ENCODE measurements at regions not wholly inside any gene's neighbourhood (a gene's known extent, or its start where the extent isn't known, plus 50 kb on each side); places are given as distances from the start of the nearest gene placed in this dataset.

GRCh38 chr5:28914297-28914696, 1875.9 kb upstream of the CDH9 start (continued):
- TF ChIP-seq STAT1 (IDR thresholded peaks at IDR 0.05; ENCODE audit: unreplicated experiment) = no peak
- TF ChIP-seq JUNB (IDR thresholded peaks at IDR 0.05; ENCODE audit: unreplicated experiment) = no peak
- TF ChIP-seq CREB1 (CRISPR knock-in tag; IDR thresholded peaks at IDR 0.05; ENCODE audit: low read depth) = no peak
- no peak for TF ChIP-seq ETS1 (IDR thresholded peaks at IDR 0.05)
- TF ChIP-seq NANOG (IDR thresholded peaks at IDR 0.05; ENCODE audit: borderline replicate concordance) = no peak
- TF ChIP-seq EZH2phosphoT487 (IDR thresholded peaks at IDR 0.05; ENCODE audit: unreplicated experiment) = no peak

DNA sequence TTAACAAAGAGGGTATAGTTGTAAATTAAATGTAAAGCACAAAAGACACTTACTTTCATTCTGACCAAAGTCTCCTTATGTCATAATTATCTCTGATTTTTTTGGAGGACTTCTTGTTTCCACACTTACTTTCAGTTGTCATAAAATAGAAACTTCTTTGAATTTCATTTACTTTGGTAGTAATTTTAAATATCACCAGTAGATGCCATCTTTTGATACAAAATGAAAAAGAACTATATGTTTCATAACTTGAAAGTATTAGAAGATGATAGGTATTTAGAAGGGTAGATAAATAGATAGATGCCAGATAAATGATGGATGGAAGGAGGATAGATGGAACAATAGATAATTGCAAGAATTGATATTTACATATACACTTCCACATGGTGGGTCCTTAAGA, 1865.3 kb upstream of the CDH9 start:
- Histone ChIP-seq H3K4me1 (ENCODE audit: insufficient read depth) (no peaks in the 10 kb centered on the region), H3F3A (replicated peaks; ENCODE audit: low read depth) (no peaks in the 10 kb centered on the region), H2AFZ (no peak overlapping the region), H3K9me2 (ENCODE audit: insufficient read depth) (no peaks in the 10 kb centered on the region), H3K27me3 (ENCODE audit: insufficient read depth) (no peaks in the 10 kb centered on the region), H3K27ac (ENCODE audit: low read depth) (no peak overlapping the region), H3K4me3 (no peak overlapping the region), H3K79me2 (replicated peaks; ENCODE audit: insufficient read depth) (no peaks in the 10 kb centered on the region), H3K4me2 (no peak overlapping the region), H4K20me1 (replicated peaks; ENCODE audit: insufficient read depth) (no peaks in the 10 kb centered on the region), H3K36me3 (ENCODE audit: insufficient read depth) (no peaks in the 10 kb centered on the region)
- DNase-seq (ENCODE audit: low spot score) (no peak), ATAC-seq (no peak)
- Mint-ChIP-seq H3K9me3 (no peaks in the 10 kb centered on the region), H3K4me1 (no peaks in the 10 kb centered on the region), H3K4me3 (no peak overlapping the region), H3K27me3 (ENCODE audit: insufficient read depth, low read depth, poor library complexity) (no peaks in the 10 kb centered on the region), H3K36me3 (ENCODE audit: low read depth) (no peaks in the 10 kb centered on the region), H3K27ac (no peak overlapping the region)
- no peak for TF ChIP-seq ETS1 (IDR thresholded peaks at IDR 0.05)
- no peak for TF ChIP-seq REST (IDR thresholded peaks at IDR 0.05; ENCODE audit: unreplicated experiment)
- TF ChIP-seq STAT1 (IDR thresholded peaks at IDR 0.05; ENCODE audit: unreplicated experiment) = no peak
- TF ChIP-seq ZNF462 (CRISPR knock-in tag; IDR thresholded peaks at IDR 0.05) = no peak
- TF ChIP-seq POLR2AphosphoS5 (IDR thresholded peaks at IDR 0.05; ENCODE audit: low read depth) = no peak

All from GM23338 (cell line).